CD14-positive monocyte (primary cell): ENCODE measurements at regions not wholly inside any gene's neighbourhood (a gene's known extent, or its start where the extent isn't known, plus 50 kb on each side); places are given as distances from the start of the nearest gene placed in this dataset.

Source experiments
- DNase-seq, 3 donors: peaks; one replicate each; pipeline ENCODE4 v3.0.0-alpha.2; 2011 to 2022
- H2AFZ ChIP-seq: 2 replicates; pipeline ENCODE4 v1.6.0; 2012; ENCODE audit warnings: mild to moderate bottlenecking, low read depth, low read length, inconsistent platforms; ENCODE audit not compliant: insufficient read depth, poor library complexity, severe bottlenecking
- H3K27ac ChIP-seq, 2 donors: 1 replicate in 1 of 2; 2 replicates in 1 of 2; pipeline ENCODE4 v1.5.1; 2012 to 2013; ENCODE audit warnings: low read length in 2 of 2, control low read depth in 1 of 2, inconsistent platforms in 1 of 2, low read depth in 1 of 2, mild to moderate bottlenecking in 1 of 2
- H3K27me3 ChIP-seq, 2 donors: one replicate each; pipeline versions ENCODE4 v1.6.0 to v1.6.1; 2011 to 2013; ENCODE audit warnings: low read length in 2 of 2; ENCODE audit not compliant: control insufficient read depth in 2 of 2, insufficient read depth in 2 of 2
- H3K36me3 ChIP-seq, 2 donors: replicated peaks in 1 of 2; 1 replicate in 1 of 2; 2 replicates in 1 of 2; pipeline versions ENCODE4 v1.5.1 to v1.6.1; 2012 to 2013; ENCODE audit warnings: low read length in 2 of 2, control low read depth in 1 of 2, inconsistent platforms in 1 of 2, mild to moderate bottlenecking in 1 of 2; ENCODE audit not compliant: insufficient read depth in 2 of 2, control insufficient read depth in 1 of 2
- H3K4me1 ChIP-seq, 2 donors: 1 replicate in 1 of 2; 2 replicates in 1 of 2; pipeline versions ENCODE4 v1.5.1 to v1.6.1; 2012 to 2013; ENCODE audit warnings: low read length in 2 of 2, control low read depth in 1 of 2, inconsistent platforms in 1 of 2, mild to moderate bottlenecking in 1 of 2, moderate library complexity in 1 of 2; ENCODE audit not compliant: insufficient read depth in 2 of 2, control insufficient read depth in 1 of 2
- H3K4me2 ChIP-seq: replicated peaks from 2 replicates; pipeline ENCODE3; 2012; ENCODE audit warnings: low read length, moderate library complexity, mild to moderate bottlenecking; ENCODE audit not compliant: poor library complexity, severe bottlenecking; ENCODE audit errors: extremely low read depth
- H3K4me3 ChIP-seq, 3 experiments: fragments of 200-600 bp in 1 of 3; sonication (generic) in 1 of 3; replicated peaks in 1 of 3; 1 replicate in 2 of 3; 2 replicates in 1 of 3; pipeline ENCODE4 v1.5.1; 2011 to 2013; ENCODE audit warnings: low read length in 3 of 3, mild to moderate bottlenecking in 3 of 3, control low read depth in 2 of 3, low read depth in 2 of 3, inconsistent platforms in 1 of 3, moderate library complexity in 1 of 3
- H3K79me2 ChIP-seq: 2 replicates; pipeline ENCODE4 v1.6.0; 2012; ENCODE audit warnings: mild to moderate bottlenecking, control low read depth, inconsistent platforms, low read length, moderate library complexity; ENCODE audit not compliant: insufficient read depth
- H3K9ac ChIP-seq: 2 replicates; pipeline ENCODE4 v1.6.0; 2017; ENCODE audit warnings: low read length, mild to moderate bottlenecking; ENCODE audit not compliant: insufficient read depth, poor library complexity, severe bottlenecking
- H3K9me3 ChIP-seq, 2 donors: replicated peaks in 1 of 2; 1 replicate in 1 of 2; 2 replicates in 1 of 2; pipeline versions ENCODE4 v1.5.1 to v1.6.1; 2012 to 2013; ENCODE audit warnings: low read length in 2 of 2, control low read depth in 1 of 2; ENCODE audit not compliant: control insufficient read depth in 1 of 2, insufficient read depth in 1 of 2
- H4K20me1 ChIP-seq: 2 replicates; pipeline ENCODE4 v1.6.0; 2012; ENCODE audit warnings: mild to moderate bottlenecking, low read length, control low read depth, moderate library complexity; ENCODE audit not compliant: insufficient read depth
- H3K27ac Mint-ChIP-seq, 7 donors: one replicate each; pipeline ENCODE4 v1.8.0; 2020; ENCODE audit warnings: mild to moderate bottlenecking in 7 of 7, mixed read lengths in 7 of 7, moderate library complexity in 6 of 7, inconsistent platforms in 2 of 7
- H3K27me3 Mint-ChIP-seq, 3 donors: one replicate each; pipeline ENCODE4 v1.8.0; 2021 to 2022; ENCODE audit warnings: low read depth in 3 of 3, mild to moderate bottlenecking in 3 of 3, mixed read lengths in 3 of 3, moderate library complexity in 3 of 3, inconsistent platforms in 1 of 3
- H3K36me3 Mint-ChIP-seq, 2 donors: one replicate each; pipeline ENCODE4 v1.8.0; 2020; ENCODE audit warnings: mixed read lengths in 2 of 2, inconsistent platforms in 1 of 2, mild to moderate bottlenecking in 1 of 2
- H3K4me1 Mint-ChIP-seq: one replicate; pipeline ENCODE4 v1.8.0; 2020; ENCODE audit warnings: mild to moderate bottlenecking, mixed read lengths
- H3K4me3 Mint-ChIP-seq, 2 donors: one replicate each; pipeline ENCODE4 v1.8.0; 2020; ENCODE audit warnings: mild to moderate bottlenecking in 2 of 2, mixed read lengths in 2 of 2, moderate library complexity in 1 of 2
- H3K9me3 Mint-ChIP-seq, 7 donors: one replicate each; pipeline ENCODE4 v1.8.0; 2020 to 2022; ENCODE audit warnings: mixed read lengths in 7 of 7, mild to moderate bottlenecking in 6 of 7, moderate library complexity in 6 of 7, inconsistent platforms in 2 of 7
- WGBS: methylation state at CpG from one replicate; pipeline ENCODE4 v1.1.5; 2013; ENCODE audit warnings: missing lambda C conversion rate; ENCODE audit not compliant: insufficient coverage; 5-methylcytosine and 5-hydroxymethylcytosine counted together
- intact Hi-C, 2 donors: fragments of 100-400 bp; cut with micrococcal nuclease; formaldehyde crosslinking; loops; one replicate each; pipeline versions ENCODE4 v1.15.0 to v1.15.1; 2023
- TF ChIP-seq, protein P1 (sequence below): fragments of 200-600 bp; IDR thresholded peaks from one replicate; pipeline ENCODE4 v1.8.0; 2022; ENCODE audit warnings: antibody characterized with exemption, mild to moderate bottlenecking

DNA sequence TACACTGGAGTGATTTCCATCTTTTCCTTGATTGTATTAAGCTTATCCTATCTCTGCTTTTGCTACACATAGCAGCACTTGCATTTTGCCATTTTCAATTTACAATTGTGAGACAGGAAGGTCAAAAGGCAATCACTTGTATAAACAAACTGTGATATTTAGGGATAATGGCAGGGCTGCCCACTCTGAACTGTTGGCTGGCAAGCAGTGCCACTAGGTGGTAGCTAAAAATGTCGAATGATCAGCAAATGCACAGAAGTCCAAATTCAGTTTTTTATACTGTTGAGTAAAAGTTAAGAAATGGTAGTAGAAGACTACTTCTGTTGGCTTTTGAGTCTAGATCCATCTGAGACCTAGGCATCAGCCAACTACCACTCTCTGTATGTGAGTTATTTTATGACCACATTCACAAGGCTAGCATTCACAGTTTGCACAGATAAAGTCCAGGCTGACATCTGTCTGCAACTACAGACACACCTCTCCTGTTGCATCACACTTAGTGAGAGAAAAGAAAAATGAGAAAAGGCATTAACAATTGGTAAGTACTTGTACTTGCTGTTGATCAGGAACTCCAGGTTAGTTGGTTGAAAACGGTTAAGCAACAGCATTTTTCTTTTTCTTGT, 108.8 kb upstream of the ASTN2 start:
- Histone ChIP-seq H3K27me3 (no peaks in the 10 kb centered on the region), H3K4me3 (no peak overlapping the region), H3K27ac (no peak overlapping the region), H3K4me1 (no peaks in the 10 kb centered on the region), H3K4me2 (no peak overlapping the region), H4K20me1 (no peaks in the 10 kb centered on the region), H2AFZ (no peak overlapping the region), H3K36me3 (no peaks in the 10 kb centered on the region), H3K79me2 (no peaks in the 10 kb centered on the region), H3K9me3 (no peaks in the 10 kb centered on the region), H3K9ac (no peak overlapping the region)
- Mint-ChIP-seq H3K9me3 (peaks cover 0 to 6% (median 0%) of the 10 kb centered on the region in 7 donors), H3K27me3 (peaks cover 0 to 1% (median 0%) of the 10 kb centered on the region in 3 donors), H3K27ac (no peak overlapping the region), H3K4me1 (no peaks in the 10 kb centered on the region), H3K36me3 (no peaks in the 10 kb centered on the region), H3K4me3 (no peak overlapping the region)
- DNase-seq = no peak
- WGBS = 53% methylated on average over 2 of the region's 2 CpGs
- TF ChIP-seq, protein P1, sequence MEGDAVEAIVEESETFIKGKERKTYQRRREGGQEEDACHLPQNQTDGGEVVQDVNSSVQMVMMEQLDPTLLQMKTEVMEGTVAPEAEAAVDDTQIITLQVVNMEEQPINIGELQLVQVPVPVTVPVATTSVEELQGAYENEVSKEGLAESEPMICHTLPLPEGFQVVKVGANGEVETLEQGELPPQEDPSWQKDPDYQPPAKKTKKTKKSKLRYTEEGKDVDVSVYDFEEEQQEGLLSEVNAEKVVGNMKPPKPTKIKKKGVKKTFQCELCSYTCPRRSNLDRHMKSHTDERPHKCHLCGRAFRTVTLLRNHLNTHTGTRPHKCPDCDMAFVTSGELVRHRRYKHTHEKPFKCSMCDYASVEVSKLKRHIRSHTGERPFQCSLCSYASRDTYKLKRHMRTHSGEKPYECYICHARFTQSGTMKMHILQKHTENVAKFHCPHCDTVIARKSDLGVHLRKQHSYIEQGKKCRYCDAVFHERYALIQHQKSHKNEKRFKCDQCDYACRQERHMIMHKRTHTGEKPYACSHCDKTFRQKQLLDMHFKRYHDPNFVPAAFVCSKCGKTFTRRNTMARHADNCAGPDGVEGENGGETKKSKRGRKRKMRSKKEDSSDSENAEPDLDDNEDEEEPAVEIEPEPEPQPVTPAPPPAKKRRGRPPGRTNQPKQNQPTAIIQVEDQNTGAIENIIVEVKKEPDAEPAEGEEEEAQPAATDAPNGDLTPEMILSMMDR = no peak
- intact Hi-C loops = no loop called here

DNA sequence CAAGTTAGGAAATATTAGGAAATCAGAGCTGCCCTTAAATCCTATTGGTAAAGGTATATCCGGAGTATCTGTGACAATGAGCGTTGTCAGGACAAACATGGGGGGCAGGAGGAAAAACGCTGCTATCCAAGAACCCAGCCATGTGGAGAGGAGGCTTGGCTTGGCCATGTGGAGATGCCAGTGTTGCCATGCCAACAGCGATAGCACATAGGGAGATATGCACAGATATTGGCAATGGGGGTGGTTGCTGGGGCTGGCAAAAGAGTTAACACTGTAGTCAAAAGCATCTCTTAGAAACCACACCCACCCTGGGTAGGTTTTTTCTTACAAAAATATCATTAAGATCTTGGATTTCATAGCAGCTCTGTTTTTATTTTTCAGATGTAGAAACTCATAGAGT, 106.4 kb upstream of the ASTN2 start:
- no peak overlapping the region for H3K4me3 ChIP-seq
- no peaks in the 10 kb centered on the region for H3K9me3 ChIP-seq
- Mint-ChIP-seq H3K27ac (no peak overlapping the region), H3K27me3 (peaks cover 0 to 2% (median 1%) of the 10 kb centered on the region in 3 donors), H3K4me1 (no peaks in the 10 kb centered on the region), H3K36me3 (no peaks in the 10 kb centered on the region), H3K9me3 (peaks cover 0 to 6% (median 2%) of the 10 kb centered on the region in 7 donors), H3K4me3 (no peak overlapping the region)
- H2AFZ ChIP-seq = no peak overlapping the region
- DNase-seq = no peak
- H3K9ac ChIP-seq = no peak overlapping the region
- no peaks in the 10 kb centered on the region for H3K36me3 ChIP-seq
- no peak overlapping the region for H3K4me2 ChIP-seq
- 94% methylated on average over 3 of the region's 4 CpGs for WGBS
- intact Hi-C loops = no loop called here
- H3K27ac ChIP-seq = no peak overlapping the region
- no peaks in the 10 kb centered on the region for H3K27me3 ChIP-seq
- TF ChIP-seq, protein P1 = no peak
- H4K20me1 ChIP-seq = no peaks in the 10 kb centered on the region
- no peaks in the 10 kb centered on the region for H3K4me1 ChIP-seq
- no peaks in the 10 kb centered on the region for H3K79me2 ChIP-seq
